ENCODE measurements at regions not wholly inside any gene's neighbourhood (a gene's known extent, or its start where the extent isn't known, plus 50 kb on each side); places are given as distances from the start of the nearest gene placed in this dataset.

- intact Hi-C loops (cut with DNase I, micrococcal nuclease), result no loop called here
- DNase-seq (no peak), ATAC-seq (no peak)
These were observed 172.5 kb downstream of the AXIN2 start for GRCh38 chr17:65388911-65389310.

GRCh38 chr17:65387322-65387721, 174.1 kb downstream of the AXIN2 start:
- intact Hi-C loops (cut with DNase I, micrococcal nuclease), result no loop called here
- DNase-seq, result no peak
- ATAC-seq, result no peak

GRCh38 chr17:65385726-65386125, 175.7 kb downstream of the AXIN2 start:
- DNase-seq (no peak), ATAC-seq (no peak)
- intact Hi-C loops (cut with DNase I, micrococcal nuclease), result no loop called here

GRCh38 chr17:65385071-65385470, 176.4 kb downstream of the AXIN2 start:
- intact Hi-C loops (cut with DNase I, micrococcal nuclease), result no loop called here
- ATAC-seq, result no peak
- no peak for DNase-seq

GRCh38 chr17:65381152-65381551, 180.3 kb downstream of the AXIN2 start:
- intact Hi-C loops (cut with DNase I, micrococcal nuclease), result no loop called here
- no peak for DNase-seq
- no peak for ATAC-seq

GRCh38 chr17:65374966-65375365, 186.5 kb downstream of the AXIN2 start:
- DNase-seq, result peak; percentile 54 to 63
- intact Hi-C loops (cut with DNase I, micrococcal nuclease), result no loop called here
- peak; percentile 56 for ATAC-seq

GRCh38 chr17:65371702-65372101, 189.7 kb downstream of the AXIN2 start:
- intact Hi-C loops (cut with DNase I, micrococcal nuclease), result no loop called here
- DNase-seq (peak; percentile 53 to 57), ATAC-seq (peak; percentile 6)

GRCh38 chr17:65370669-65371131, 190.7 kb downstream of the AXIN2 start:
- peak; percentile 89 for ATAC-seq
- DNase-seq, result peak; percentile 86 to 93
- intact Hi-C loops (cut with DNase I, micrococcal nuclease), result no loop called here

- ATAC-seq (no peak), DNase-seq (no peak)
- intact Hi-C loops (cut with DNase I, micrococcal nuclease), result no loop called here
These were observed 193.1 kb downstream of the AXIN2 start for GRCh38 chr17:65368341-65368740.

GRCh38 chr17:65366102-65366844, 195.2 kb downstream of the AXIN2 start:
- intact Hi-C loops (cut with DNase I, micrococcal nuclease), result no loop called here
- ATAC-seq (no peak), DNase-seq (no peak)

GRCh38 chr17:65365169-65365568, 196.3 kb downstream of the AXIN2 start:
- DNase-seq (no peak), ATAC-seq (no peak)
- intact Hi-C loops (cut with DNase I, micrococcal nuclease), result no loop called here

- intact Hi-C loops (cut with DNase I, micrococcal nuclease), result no loop called here
- DNase-seq (no peak), ATAC-seq (no peak)
These were observed 197.0 kb downstream of the AXIN2 start for GRCh38 chr17:65364438-65364837.

- DNase-seq (no peak), ATAC-seq (peak; percentile 29)
- intact Hi-C loops (cut with DNase I, micrococcal nuclease), result no loop called here
These were observed 198.6 kb downstream of the AXIN2 start for GRCh38 chr17:65362826-65363225.

GRCh38 chr17:65360961-65361552, 200.4 kb downstream of the AXIN2 start:
- ATAC-seq, result peak; percentile 77
- intact Hi-C loops (cut with DNase I, micrococcal nuclease), result no loop called here
- peak in 1 of 2 donors; percentile 58 for DNase-seq

- no peak for ATAC-seq
- DNase-seq, result no peak
- intact Hi-C loops (cut with DNase I, micrococcal nuclease), result no loop called here
These were observed 202.4 kb downstream of the AXIN2 start for GRCh38 chr17:65359016-65359415.

- DNase-seq (no peak), ATAC-seq (no peak)
- intact Hi-C loops (cut with DNase I, micrococcal nuclease), result no loop called here
These were observed 204.9 kb downstream of the AXIN2 start for GRCh38 chr17:65356536-65356935.

- intact Hi-C loops (cut with DNase I, micrococcal nuclease), result no loop called here
- DNase-seq, result no peak
- ATAC-seq, result peak; percentile 39
These were observed 206.2 kb downstream of the AXIN2 start for GRCh38 chr17:65355246-65355645.

- ATAC-seq (no peak), DNase-seq (no peak)
- intact Hi-C loops (cut with DNase I, micrococcal nuclease), result no loop called here
These were observed 211.5 kb downstream of the AXIN2 start for GRCh38 chr17:65349916-65350315.

- intact Hi-C loops (cut with DNase I, micrococcal nuclease), result no loop called here
- DNase-seq (no peak), ATAC-seq (peak; percentile 87)
These were observed 209.0 kb downstream of the RGS9 start for GRCh38 chr17:65346166-65346565.

- DNase-seq (no peak), ATAC-seq (no peak)
- intact Hi-C loops (cut with DNase I, micrococcal nuclease), result no loop called here
These were observed 208.3 kb downstream of the RGS9 start for GRCh38 chr17:65345261-65346005.

Data from left colon (tissue), 2 donors.